ENCODE measurements at regions not wholly inside any gene's neighbourhood (a gene's known extent, or its start where the extent isn't known, plus 50 kb on each side); places are given as distances from the start of the nearest gene placed in this dataset.
"Not testable (repeated sequence)": the region's sequence is repeated elsewhere in the genome, so short reads cannot be mapped to it uniquely, and the experiment has no call there.

- not testable (repeated sequence) for H3K27me3 Mint-ChIP-seq, H3K9me3 Mint-ChIP-seq
- peaks cover 10% of the 10 kb centered on the region for H3K4me1 Mint-ChIP-seq
Observed at GRCh38 chr1:120357046-120357445, 57.8 kb upstream of the NBPF8 start.

GRCh38 chr1:120356170-120356569 is 58.7 kb upstream of the NBPF8 start:
- H3K4me1 Mint-ChIP-seq, result peaks cover 10% of the 10 kb centered on the region
- peak; percentile 7 for DNase-seq
- H3K36me3 Mint-ChIP-seq (ENCODE audit: low read depth); H3K4me3 Mint-ChIP-seq; POLR2A ChIA-PET; CTCF ChIA-PET; H3K27me3 Mint-ChIP-seq; H3K27ac Mint-ChIP-seq; H3K9me3 Mint-ChIP-seq: not testable (repeated sequence)

More at GRCh38 chr1:120357046-120357445, 57.8 kb upstream of the NBPF8 start:
- POLR2A ChIA-PET; H3K4me3 Mint-ChIP-seq; H3K36me3 Mint-ChIP-seq (ENCODE audit: low read depth); CTCF ChIA-PET: not testable (repeated sequence)
- peak; percentile 82 for DNase-seq
- peak overlapping the region; percentile 86 for H3K27ac Mint-ChIP-seq

GRCh38 chr1:120354618-120355184 is 60.1 kb upstream of the NBPF8 start:
- POLR2A ChIA-PET; H3K36me3 Mint-ChIP-seq (ENCODE audit: low read depth); H3K27me3 Mint-ChIP-seq; CTCF ChIA-PET; H3K9me3 Mint-ChIP-seq; H3K4me1 Mint-ChIP-seq: not testable (repeated sequence)
- DNase-seq, result peak; percentile 70
- peak overlapping the region; percentile 79 for H3K4me3 Mint-ChIP-seq
- peak overlapping the region; percentile 98 for H3K27ac Mint-ChIP-seq

- POLR2A ChIA-PET; H3K9me3 Mint-ChIP-seq; H3K27me3 Mint-ChIP-seq; H3K36me3 Mint-ChIP-seq (ENCODE audit: low read depth); CTCF ChIA-PET; H3K4me1 Mint-ChIP-seq: not testable (repeated sequence)
- DNase-seq, result peak; percentile 8
- Mint-ChIP-seq H3K27ac (peak overlapping the region; percentile 94), H3K4me3 (peak overlapping the region; percentile 86)
Observed at GRCh38 chr1:120342231-120343073, 72.4 kb upstream of the NBPF8 start.

GRCh38 chr1:120341756-120342155 is 73.1 kb upstream of the NBPF8 start:
- H3K9me3 Mint-ChIP-seq; H3K4me1 Mint-ChIP-seq; H3K36me3 Mint-ChIP-seq (ENCODE audit: low read depth); DNase-seq; POLR2A ChIA-PET; H3K27me3 Mint-ChIP-seq; CTCF ChIA-PET: not testable (repeated sequence)
- peak overlapping the region; percentile 91 for H3K27ac Mint-ChIP-seq
- peak overlapping the region; percentile 81 for H3K4me3 Mint-ChIP-seq

GRCh38 chr1:120340838-120341751 is 73.7 kb upstream of the NBPF8 start:
- peak overlapping the region; percentile 81 for H3K4me3 Mint-ChIP-seq
- peak; percentile 51 for DNase-seq
- CTCF ChIA-PET; H3K4me1 Mint-ChIP-seq; POLR2A ChIA-PET; H3K9me3 Mint-ChIP-seq; H3K36me3 Mint-ChIP-seq (ENCODE audit: low read depth); H3K27me3 Mint-ChIP-seq: not testable (repeated sequence)
- peak overlapping the region; percentile 91 for H3K27ac Mint-ChIP-seq

- H3K4me3 Mint-ChIP-seq; H3K27me3 Mint-ChIP-seq; H3K36me3 Mint-ChIP-seq (ENCODE audit: low read depth); H3K9me3 Mint-ChIP-seq; CTCF ChIA-PET; POLR2A ChIA-PET; DNase-seq; H3K4me1 Mint-ChIP-seq; H3K27ac Mint-ChIP-seq: not testable (repeated sequence)
Observed at GRCh38 chr1:120315738-120316137, 99.1 kb upstream of the NBPF8 start.

GRCh38 chr1:120311930-120312329 is 102.9 kb upstream of the NBPF8 start:
- H3K4me3 Mint-ChIP-seq; H3K36me3 Mint-ChIP-seq (ENCODE audit: low read depth); CTCF ChIA-PET; POLR2A ChIA-PET; H3K27ac Mint-ChIP-seq; H3K4me1 Mint-ChIP-seq; H3K9me3 Mint-ChIP-seq; H3K27me3 Mint-ChIP-seq; DNase-seq: not testable (repeated sequence)

GRCh38 chr1:120308940-120309578 is 105.8 kb upstream of the NBPF8 start:
- CTCF ChIA-PET; H3K36me3 Mint-ChIP-seq (ENCODE audit: low read depth); H3K4me1 Mint-ChIP-seq; DNase-seq; POLR2A ChIA-PET; H3K4me3 Mint-ChIP-seq; H3K9me3 Mint-ChIP-seq; H3K27ac Mint-ChIP-seq; H3K27me3 Mint-ChIP-seq: not testable (repeated sequence)

- POLR2A ChIA-PET, result not testable (repeated sequence)
Observed at GRCh38 chr1:120305046-120305445, 109.8 kb upstream of the NBPF8 start.

GRCh38 chr1:120304341-120304740 is 110.5 kb upstream of the NBPF8 start:
- H3K36me3 Mint-ChIP-seq (ENCODE audit: low read depth); H3K9me3 Mint-ChIP-seq; H3K27me3 Mint-ChIP-seq; DNase-seq; H3K4me1 Mint-ChIP-seq; H3K4me3 Mint-ChIP-seq; POLR2A ChIA-PET; CTCF ChIA-PET; H3K27ac Mint-ChIP-seq: not testable (repeated sequence)

More at GRCh38 chr1:120305046-120305445, 109.8 kb upstream of the NBPF8 start:
- H3K4me1 Mint-ChIP-seq; H3K27ac Mint-ChIP-seq; H3K9me3 Mint-ChIP-seq; H3K36me3 Mint-ChIP-seq (ENCODE audit: low read depth); DNase-seq; H3K4me3 Mint-ChIP-seq; H3K27me3 Mint-ChIP-seq; CTCF ChIA-PET: not testable (repeated sequence)

- CTCF ChIA-PET; H3K4me3 Mint-ChIP-seq; H3K9me3 Mint-ChIP-seq; H3K27me3 Mint-ChIP-seq; POLR2A ChIA-PET; H3K36me3 Mint-ChIP-seq (ENCODE audit: low read depth); H3K4me1 Mint-ChIP-seq; DNase-seq; H3K27ac Mint-ChIP-seq: not testable (repeated sequence)
Observed at GRCh38 chr1:120299433-120300057, 115.3 kb upstream of the NBPF8 start.

GRCh38 chr1:120298487-120298886 is 116.3 kb upstream of the NBPF8 start:
- DNase-seq; H3K4me3 Mint-ChIP-seq; CTCF ChIA-PET; H3K27ac Mint-ChIP-seq; H3K9me3 Mint-ChIP-seq; POLR2A ChIA-PET; H3K27me3 Mint-ChIP-seq; H3K4me1 Mint-ChIP-seq; H3K36me3 Mint-ChIP-seq (ENCODE audit: low read depth): not testable (repeated sequence)

All from activated CD4-positive, alpha-beta T cell treated with anti-CD3 and anti-CD28 coated beads, Interleukin-2, amount 10 ng/mL, durations not matched to agents 7 days and 5 days (primary cell).